Breast epithelium (tissue), 3 donors: ENCODE measurements at regions not wholly inside any gene's neighbourhood (a gene's known extent, or its start where the extent isn't known, plus 50 kb on each side); places are given as distances from the start of the nearest gene placed in this dataset.

Experiments used
- POLR2AphosphoS5 ChIP-seq, 3 donors: sonication (generic); formaldehyde crosslinking; IDR thresholded peaks; one replicate each; pipeline ENCODE4 v1.6.1; 2017; ENCODE audit warnings: antibody characterized with exemption in 3 of 3
- TF ChIP-seq, protein P1 (sequence below), 3 donors: fragments of 450-650 bp; IDR thresholded peaks; one replicate each; pipeline ENCODE4 v1.5.1; 2016 to 2017; ENCODE audit warnings: antibody characterized with exemption in 3 of 3, mild to moderate bottlenecking in 3 of 3, moderate library complexity in 3 of 3

DNA sequence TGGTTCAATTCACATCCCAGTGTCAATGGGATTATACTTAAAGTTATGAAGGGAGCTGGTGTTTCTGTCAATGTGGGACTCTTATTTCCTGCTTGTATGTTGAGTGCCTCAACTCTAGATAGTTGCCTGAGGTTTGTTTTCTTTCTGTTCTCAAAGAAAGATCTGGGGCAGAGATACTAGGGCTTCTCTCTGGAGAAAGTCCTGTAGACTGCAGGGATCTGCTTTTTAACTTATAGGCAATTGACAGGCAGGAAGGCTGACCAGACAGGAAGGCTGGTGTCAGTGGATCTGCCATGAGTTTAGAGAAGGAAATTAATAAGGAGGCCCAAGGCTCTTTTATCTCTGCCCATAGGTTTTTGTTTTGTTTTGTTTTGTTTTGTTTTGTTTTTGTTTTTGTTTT is 64.0 kb upstream of the PRKX start:
- TF ChIP-seq, protein P1, sequence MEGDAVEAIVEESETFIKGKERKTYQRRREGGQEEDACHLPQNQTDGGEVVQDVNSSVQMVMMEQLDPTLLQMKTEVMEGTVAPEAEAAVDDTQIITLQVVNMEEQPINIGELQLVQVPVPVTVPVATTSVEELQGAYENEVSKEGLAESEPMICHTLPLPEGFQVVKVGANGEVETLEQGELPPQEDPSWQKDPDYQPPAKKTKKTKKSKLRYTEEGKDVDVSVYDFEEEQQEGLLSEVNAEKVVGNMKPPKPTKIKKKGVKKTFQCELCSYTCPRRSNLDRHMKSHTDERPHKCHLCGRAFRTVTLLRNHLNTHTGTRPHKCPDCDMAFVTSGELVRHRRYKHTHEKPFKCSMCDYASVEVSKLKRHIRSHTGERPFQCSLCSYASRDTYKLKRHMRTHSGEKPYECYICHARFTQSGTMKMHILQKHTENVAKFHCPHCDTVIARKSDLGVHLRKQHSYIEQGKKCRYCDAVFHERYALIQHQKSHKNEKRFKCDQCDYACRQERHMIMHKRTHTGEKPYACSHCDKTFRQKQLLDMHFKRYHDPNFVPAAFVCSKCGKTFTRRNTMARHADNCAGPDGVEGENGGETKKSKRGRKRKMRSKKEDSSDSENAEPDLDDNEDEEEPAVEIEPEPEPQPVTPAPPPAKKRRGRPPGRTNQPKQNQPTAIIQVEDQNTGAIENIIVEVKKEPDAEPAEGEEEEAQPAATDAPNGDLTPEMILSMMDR (IDR thresholded peaks at IDR 0.05) = no peak
- TF ChIP-seq POLR2AphosphoS5 (IDR thresholded peaks at IDR 0.05) = no peak
